H4 (cell line): ENCODE measurements at regions not wholly inside any gene's neighbourhood (a gene's known extent, or its start where the extent isn't known, plus 50 kb on each side); places are given as distances from the start of the nearest gene placed in this dataset.
A peak's percentile ranks its signal among the peaks of the same experiment; 100 is the strongest.

Source experiments
- DNase-seq: peaks from one replicate; pipeline ENCODE4 v3.0.0-alpha.2; 2015; ENCODE audit warnings: low spot score

DNA sequence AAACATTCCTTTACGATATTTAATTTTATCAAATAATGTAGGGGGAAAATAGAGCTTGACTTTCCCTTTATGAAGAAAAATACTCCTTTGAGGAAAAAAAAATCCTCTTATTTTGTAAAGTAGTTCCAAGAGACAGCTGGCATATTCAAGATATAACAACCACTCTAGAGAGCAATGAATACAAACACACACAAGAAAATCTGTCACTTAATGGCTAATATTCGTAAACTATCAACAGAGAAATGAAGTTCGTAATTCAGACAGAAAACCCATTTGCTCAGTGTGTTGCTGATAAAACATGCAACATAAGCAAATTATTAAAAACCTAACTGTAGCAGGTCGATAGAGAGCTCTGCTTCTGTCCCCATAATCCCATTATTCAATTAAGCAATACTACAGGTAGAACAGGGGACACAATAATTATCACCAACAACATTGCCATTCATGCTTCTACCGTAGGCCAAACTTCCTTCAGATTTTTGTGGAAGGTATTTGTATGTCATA is 714.4 kb upstream of the MARCKS start:
- DNase-seq, result no peak

- DNase-seq, result no peak
Observed at GRCh38 chr6:113143206-113143605, 713.9 kb upstream of the MARCKS start.

DNA sequence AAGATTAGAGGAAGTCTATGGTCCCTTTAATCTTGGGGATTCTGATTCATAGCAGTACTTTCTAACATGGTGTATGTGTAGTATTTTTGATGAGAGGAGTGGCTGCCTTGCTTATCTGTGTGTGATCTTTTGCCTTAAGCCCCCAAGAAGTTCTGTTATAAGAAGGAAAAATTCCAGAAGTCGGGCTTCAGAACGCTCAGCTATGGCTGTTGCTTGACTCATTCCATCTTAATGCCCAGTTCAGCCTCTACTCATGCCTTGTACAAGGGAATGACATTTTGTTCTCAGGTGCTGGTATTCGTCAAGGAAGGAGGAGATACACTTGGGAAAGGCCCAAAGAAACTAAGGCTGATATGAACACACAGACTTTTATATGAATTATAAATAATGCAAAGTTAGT is 713.0 kb upstream of the MARCKS start:
- no peak for DNase-seq

DNA sequence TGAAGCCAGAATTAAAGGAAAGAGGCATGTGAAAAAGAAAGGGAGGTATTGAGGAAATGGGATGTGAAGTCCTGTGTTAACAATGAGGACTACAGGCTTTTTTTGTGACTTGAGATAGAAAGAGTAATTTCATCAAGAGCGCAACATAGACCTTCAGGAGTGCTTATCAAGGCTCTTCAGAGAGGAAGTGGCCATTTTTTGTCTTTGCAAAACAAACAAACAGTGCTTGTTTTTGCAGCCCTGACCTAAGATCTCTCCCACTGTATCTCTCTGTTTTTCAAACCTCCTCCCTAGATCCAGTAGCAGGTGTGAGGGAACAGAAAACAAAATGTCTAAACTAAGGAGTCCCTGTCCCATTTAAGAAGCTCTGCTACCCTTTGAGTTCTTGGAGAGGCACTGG is 710.3 kb upstream of the MARCKS start:
- no peak for DNase-seq

DNA sequence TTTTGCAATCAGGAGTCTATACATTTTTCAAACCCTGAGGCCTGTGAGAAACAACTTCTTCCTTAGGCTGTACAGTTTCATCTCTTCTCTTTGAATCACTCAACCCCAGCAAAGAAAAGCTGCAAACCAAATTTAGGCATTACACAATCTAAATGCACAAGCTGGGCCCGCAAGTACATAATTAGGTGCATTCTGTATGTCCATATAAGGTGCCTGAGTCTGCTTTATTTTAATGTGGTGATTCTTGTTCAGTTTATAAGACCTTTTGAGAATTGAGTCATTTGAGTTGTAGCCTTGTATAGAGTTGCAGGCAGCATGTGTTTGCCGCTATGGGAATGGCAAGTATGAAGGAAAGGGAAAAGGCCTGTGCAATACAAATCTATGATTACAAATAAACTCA is 709.6 kb upstream of the MARCKS start:
- no peak for DNase-seq

GRCh38 chr6:113148566-113148965 is 708.6 kb upstream of the MARCKS start:
- no peak for DNase-seq

GRCh38 chr6:113149511-113149910 is 707.6 kb upstream of the MARCKS start:
- no peak for DNase-seq

DNA sequence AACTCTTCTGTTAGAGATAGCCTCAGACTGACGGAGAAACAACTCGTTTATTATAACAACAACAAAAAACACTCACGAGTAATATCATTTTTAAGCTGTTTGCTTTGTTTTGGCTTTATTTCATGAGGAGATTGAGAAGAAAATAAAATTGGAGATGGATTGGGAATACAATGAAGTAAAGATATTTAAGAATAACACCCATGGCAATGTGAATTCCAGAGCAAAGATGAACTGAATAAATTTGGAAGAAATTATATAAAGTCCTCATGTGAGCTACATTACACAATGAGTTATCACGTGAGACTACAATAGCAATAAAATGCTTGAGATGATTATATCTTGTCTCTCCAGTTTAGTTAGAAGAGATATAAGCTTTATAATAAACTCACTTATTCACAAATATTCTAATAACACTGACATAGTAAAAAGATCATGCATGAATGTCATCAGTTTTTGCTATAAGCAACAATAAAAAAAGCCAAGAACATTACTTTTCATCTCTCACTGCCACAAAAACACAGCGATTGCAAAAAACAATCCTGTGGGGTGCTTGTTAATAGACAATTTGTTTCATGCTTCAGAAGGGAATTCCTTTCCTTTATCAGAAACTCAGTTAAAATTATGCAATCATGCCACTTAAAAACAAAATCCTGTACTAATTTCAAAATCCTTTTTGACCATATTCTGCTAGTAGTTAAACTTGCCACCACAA is 696.7 kb upstream of the MARCKS start:
- no peak for DNase-seq

DNA sequence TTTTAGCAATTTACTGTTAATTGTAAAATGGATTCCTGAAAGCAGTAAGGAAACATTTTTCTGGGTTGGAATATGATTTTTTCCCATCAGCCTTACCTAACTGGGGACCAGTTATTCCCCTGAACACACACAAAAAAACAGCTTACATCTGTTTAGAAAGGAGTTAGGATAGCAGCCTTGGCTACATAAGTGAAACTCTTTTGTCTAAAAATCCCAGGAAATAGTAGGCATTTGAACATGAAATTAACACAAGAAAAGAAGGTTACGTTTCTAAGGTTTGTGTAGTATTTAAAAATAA is 696.2 kb upstream of the MARCKS start:
- no peak for DNase-seq

DNA sequence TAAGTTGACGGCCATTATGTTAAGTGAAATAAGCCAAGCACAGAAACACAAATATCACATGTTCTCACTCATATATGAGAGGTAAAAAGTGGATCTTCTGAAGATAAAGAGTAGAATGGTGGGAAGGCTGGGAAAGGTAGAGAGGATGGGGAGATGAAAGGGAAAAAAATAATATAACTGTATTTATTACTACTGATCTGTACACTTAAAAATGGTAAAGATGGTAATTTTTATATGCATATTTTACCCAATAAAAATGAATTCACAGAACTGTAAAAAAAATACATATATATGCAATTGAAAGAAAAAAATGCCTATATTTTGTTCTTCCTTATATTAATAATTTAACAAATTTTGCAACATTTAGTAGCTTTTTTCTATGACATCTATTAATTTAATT is 694.4 kb upstream of the MARCKS start:
- DNase-seq, result no peak

GRCh38 chr6:113168057-113168456 is 689.1 kb upstream of the MARCKS start:
- DNase-seq, result no peak

- DNase-seq, result no peak
Observed at GRCh38 chr6:113169484-113169883, 687.7 kb upstream of the MARCKS start.

DNA sequence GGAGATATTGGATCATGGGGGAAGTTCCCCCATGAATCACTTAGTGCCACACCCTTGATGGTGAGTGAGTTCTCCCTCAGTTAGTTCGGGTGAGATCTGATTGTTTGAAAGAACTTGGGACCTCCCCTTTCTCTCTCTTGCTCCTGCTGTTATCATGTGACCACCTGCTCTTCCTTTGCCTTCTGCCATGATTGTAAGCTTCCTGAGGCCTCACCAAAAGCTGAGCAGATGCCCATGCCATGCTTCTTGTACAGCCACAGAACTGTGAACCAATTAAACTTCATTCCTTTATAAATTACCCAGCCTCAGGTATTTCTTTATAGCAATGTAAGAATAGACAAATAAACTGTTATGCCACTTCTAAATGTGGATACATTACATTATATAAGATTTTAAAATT is 686.7 kb upstream of the MARCKS start:
- no peak for DNase-seq

GRCh38 chr6:113171882-113172281 is 685.3 kb upstream of the MARCKS start:
- DNase-seq, result no peak

GRCh38 chr6:113172531-113172966 is 684.6 kb upstream of the MARCKS start:
- DNase-seq, result no peak

DNA sequence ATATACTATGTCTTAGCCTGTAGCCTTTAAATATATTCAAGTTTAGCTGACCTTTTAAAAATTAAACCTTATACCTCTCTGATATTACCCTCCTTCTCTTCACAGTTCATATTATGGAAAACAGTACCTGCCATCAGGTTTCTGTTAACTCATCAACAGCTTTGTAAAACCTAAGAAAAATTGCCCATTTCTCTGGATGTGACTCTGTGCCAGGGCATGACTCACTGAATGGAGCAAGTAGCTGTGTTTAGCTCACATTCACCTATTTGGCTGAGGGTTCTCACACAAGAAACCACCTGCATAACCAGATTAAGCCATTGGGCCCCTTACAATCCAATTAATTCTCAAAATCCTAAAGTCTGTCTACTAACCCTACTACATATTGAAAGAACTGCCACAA is 678.8 kb upstream of the MARCKS start:
- no peak for DNase-seq

GRCh38 chr6:113181164-113181563 is 676.0 kb upstream of the MARCKS start:
- no peak for DNase-seq

GRCh38 chr6:113182370-113183141 is 674.6 kb upstream of the MARCKS start:
- peak; percentile 21 for DNase-seq

GRCh38 chr6:113184291-113184690 is 672.9 kb upstream of the MARCKS start:
- peak; percentile 8 for DNase-seq

DNA sequence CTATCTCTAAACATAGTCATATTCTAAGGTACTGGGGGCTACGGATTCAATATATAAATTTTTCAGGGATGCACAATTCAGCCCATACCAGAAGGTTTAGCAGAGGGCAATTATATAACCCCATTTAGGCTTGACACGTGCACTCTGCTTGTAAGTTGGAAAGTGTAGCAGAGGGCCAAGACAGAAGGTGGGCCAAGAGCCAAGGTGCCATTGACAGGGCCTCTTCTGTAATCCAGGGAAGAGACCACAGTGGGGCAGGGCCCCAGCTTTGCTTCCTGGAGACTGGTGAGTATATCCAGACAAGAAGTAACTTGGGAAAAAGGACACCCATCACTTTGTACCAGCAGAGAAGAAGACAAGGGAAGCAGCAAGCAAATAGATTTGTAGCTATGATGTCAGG is 672.4 kb upstream of the MARCKS start:
- no peak for DNase-seq

- no peak for DNase-seq
Observed at GRCh38 chr6:113185299-113185698, 671.8 kb upstream of the MARCKS start.

- DNase-seq, result no peak
Observed at GRCh38 chr6:113187661-113188060, 669.5 kb upstream of the MARCKS start.

DNA sequence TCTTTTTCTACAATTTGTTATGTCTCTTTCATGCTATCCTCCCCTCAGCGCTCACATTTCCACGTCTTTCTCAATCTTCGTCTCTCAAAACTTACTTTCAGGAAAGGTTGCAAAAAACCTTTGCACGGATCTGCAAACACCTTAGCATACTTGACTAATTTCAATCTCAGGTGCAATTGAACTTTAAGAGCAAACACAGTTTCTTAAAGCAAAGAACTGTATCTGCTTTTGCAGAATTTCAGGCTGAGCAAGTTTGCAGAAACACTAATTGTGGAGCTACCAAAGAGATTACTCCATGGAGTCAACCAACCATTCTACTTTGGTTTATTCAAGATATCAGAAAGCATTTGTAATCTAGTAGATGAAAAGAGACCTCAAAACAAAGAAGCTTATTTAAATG is 668.2 kb upstream of the MARCKS start:
- DNase-seq, result no peak

DNA sequence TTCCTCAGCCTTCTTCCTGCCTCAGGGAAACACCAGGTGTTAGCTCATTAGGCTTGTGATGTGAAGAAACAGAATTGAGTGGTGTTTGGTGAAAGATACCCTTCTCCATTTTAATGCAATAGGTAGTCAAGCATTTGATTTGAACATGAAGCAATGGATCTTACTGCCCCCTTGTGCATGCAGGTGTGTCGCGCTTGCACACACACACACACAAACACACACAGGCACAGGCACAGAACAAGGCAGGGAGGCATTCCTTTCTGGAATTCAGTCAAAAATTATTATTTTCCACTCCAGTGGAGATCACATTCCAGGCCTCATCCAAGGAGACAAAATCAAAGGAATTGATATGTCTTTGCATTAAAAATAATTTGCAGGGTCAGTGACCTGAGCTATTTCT is 667.0 kb upstream of the MARCKS start:
- DNase-seq, result no peak
